ENCODE measurements at regions not wholly inside any gene's neighbourhood (a gene's known extent, or its start where the extent isn't known, plus 50 kb on each side); places are given as distances from the start of the nearest gene placed in this dataset.

DNA sequence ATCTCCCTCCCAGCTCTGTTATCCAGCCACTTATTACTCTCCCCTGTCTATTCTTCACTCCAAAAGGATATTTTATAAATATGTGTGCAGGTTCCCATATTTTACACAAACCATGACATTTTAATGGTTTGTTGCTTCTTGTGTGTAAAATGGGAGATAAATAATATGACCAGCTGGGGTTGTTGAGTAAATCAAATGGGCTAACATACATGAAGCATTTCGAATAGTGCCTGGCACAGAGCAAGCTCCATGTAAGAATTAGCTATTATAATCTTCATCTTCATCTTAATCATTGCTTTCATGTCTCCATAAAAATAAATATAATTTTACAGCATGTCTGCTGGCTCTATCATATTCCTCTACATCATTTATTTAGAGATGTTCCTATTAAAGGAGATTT, 283.1 kb downstream of the RAD51AP2 start:
- TF ChIP-seq, protein P1, sequence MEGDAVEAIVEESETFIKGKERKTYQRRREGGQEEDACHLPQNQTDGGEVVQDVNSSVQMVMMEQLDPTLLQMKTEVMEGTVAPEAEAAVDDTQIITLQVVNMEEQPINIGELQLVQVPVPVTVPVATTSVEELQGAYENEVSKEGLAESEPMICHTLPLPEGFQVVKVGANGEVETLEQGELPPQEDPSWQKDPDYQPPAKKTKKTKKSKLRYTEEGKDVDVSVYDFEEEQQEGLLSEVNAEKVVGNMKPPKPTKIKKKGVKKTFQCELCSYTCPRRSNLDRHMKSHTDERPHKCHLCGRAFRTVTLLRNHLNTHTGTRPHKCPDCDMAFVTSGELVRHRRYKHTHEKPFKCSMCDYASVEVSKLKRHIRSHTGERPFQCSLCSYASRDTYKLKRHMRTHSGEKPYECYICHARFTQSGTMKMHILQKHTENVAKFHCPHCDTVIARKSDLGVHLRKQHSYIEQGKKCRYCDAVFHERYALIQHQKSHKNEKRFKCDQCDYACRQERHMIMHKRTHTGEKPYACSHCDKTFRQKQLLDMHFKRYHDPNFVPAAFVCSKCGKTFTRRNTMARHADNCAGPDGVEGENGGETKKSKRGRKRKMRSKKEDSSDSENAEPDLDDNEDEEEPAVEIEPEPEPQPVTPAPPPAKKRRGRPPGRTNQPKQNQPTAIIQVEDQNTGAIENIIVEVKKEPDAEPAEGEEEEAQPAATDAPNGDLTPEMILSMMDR (IDR thresholded peaks at IDR 0.05; ENCODE audit: borderline replicate concordance, insufficient read depth, low read depth, low read length), result no peak

DNA sequence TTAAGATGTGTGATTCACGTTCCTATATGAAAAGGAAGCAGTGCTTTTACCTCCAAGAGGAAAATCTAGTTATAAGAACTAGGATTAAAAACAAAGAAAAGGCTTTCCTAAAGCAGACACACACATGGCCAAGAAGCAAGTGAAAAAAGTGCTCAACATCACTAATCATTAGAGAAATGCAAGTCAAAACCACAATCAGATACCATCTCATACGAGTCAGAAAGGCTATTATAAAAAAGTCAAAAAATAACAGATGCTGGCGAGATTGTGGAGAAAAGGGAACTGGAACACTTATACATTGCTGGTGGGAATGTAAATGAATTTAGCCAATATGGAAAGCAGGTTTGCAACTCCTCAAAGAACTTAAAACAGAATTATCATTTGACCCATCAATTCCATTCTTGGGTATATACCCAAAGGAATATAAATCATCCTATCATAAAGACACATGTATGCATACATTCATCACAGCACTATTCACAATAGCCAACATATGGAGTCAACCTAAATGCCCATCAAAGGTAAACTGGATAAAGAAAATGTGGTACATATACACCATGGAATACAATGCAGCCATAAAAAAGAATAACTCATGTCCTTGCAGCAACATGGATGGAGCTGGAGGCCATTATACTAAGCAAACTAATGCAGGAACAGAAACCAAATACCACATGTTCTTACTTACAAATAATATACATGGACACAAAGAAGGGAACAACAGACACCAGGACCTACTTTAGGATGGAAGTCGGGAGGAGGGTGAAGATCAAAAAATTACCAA, 285.3 kb downstream of the RAD51AP2 start:
- TF ChIP-seq, protein P1 (IDR thresholded peaks at IDR 0.05; ENCODE audit: borderline replicate concordance, insufficient read depth, low read depth, low read length), result no peak
- H3K4me3 ChIP-seq (ENCODE audit: low read depth, low read length), result no peak overlapping the region

More for the DNA sequence above, 283.1 kb downstream of the RAD51AP2 start:
- no peak overlapping the region for H3K4me3 ChIP-seq (ENCODE audit: low read depth, low read length)

DNA sequence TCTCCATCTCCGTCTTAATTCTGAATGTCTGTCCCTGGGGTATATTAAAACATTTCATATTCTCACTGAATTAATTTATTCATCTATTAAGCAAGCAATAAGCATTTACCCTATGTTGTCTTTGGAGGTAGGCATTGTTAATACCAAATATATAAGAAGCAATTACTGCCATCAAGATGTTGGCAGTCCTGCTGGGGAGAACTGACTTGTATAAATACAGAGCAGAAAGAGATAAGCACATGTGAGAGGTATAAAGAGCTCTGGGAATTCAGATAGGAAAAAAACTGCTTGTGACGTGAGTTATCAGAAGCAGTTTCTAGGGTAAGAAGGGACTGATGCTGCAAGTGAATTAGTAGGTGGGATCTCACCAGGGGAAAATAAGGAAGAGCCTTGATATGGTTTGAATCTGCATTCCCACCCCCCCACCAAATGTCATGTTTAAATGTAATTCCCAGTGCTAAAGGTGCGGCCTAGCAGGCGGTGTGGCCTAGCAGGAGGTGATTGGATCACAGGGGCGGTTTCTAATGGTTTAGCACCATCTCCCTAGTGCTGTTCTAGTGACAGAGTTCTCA, 286.8 kb downstream of the RAD51AP2 start:
- H3K4me3 ChIP-seq (ENCODE audit: low read depth, low read length), result no peak overlapping the region
- TF ChIP-seq, protein P1 (IDR thresholded peaks at IDR 0.05; ENCODE audit: borderline replicate concordance, insufficient read depth, low read depth, low read length), result no peak

DNA sequence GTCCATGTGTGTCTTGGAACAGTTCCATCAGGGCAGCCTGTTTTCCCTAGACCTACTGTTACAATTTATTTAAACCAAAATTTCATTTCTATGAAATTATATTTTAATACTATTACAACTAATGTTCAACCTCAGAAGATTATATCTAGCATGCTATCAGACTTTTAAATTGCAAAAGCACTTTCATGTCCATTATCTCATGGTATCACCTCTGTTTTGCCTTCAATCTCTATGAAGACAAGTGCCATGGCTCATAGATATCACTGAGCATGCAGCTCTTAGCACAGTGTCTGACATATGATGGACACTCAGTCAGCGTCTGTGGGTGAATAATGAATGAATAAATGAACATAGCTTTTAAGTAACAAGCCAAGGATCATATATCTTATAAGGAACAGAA, 288.8 kb downstream of the RAD51AP2 start:
- H3K4me3 ChIP-seq (ENCODE audit: low read depth, low read length), result no peak overlapping the region
- TF ChIP-seq, protein P1 (IDR thresholded peaks at IDR 0.05; ENCODE audit: borderline replicate concordance, insufficient read depth, low read depth, low read length), result no peak

DNA sequence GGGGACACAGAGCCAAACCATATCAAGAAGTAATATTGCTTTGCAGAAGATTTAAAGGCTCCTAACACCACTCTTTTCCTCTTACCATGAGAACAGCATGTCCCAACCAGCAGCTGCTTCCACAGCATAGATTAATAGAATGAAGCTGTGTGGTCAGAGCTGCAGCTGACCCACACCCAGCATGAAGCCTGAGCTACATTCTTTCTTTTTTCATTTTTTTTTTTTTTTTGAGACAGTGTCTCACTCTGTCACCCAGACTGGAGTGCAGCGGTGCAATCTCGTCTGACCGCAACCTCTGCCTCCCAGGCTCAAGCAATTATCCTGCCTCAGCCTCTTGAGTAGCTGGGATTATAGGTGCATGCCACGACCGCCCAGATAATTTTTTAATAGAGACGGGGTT, 289.8 kb downstream of the RAD51AP2 start:
- H3K4me3 ChIP-seq (ENCODE audit: low read depth, low read length), result no peak overlapping the region
- TF ChIP-seq, protein P1 (IDR thresholded peaks at IDR 0.05; ENCODE audit: borderline replicate concordance, insufficient read depth, low read depth, low read length), result no peak

DNA sequence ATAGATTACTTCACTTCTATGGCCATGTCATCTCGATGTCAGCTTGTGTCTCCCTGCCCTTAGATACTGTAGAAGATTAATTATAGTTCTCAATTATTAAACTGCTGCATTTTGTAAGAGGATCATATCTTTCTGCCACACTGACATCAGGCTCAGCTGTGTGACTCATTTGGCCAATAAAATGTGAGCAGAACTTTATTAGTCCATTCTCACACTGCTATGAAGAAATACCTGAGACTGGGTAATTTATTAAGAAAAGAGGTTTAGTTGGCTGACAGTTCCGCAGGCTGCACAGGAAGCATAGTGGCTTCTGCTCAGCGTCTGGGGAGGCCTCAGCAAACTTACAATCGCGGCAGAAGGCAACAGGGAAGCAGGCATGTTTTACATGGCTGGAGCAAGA, 290.4 kb downstream of the RAD51AP2 start:
- H3K4me3 ChIP-seq (ENCODE audit: low read depth, low read length), result no peak overlapping the region
- TF ChIP-seq, protein P1 (IDR thresholded peaks at IDR 0.05; ENCODE audit: borderline replicate concordance, insufficient read depth, low read depth, low read length), result no peak

DNA sequence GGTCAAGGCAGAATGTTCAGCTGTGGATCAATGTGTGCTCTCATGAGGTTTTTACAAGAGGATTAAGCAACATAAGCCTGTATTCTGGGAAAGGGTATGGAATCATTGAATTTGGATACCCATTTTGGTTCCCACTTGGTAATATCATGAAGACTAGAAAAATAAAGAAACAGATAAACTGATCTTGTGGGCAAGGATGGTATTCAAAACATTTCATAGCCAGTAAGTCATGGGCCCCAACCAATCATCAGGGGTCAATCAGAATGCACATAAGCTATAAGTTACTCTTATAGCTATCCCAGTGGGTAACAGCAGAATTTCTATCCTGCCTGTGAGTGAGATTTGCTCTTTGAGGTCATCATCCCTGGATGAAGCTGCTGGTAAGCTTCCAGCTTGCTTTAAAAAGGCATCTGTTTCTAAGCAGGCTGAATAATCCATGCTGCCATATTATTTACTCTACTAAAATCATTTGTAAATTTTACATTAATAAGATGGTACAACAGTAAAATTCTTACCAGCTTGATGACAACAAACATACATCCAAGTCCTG, 291.2 kb downstream of the RAD51AP2 start:
- TF ChIP-seq, protein P1 (IDR thresholded peaks at IDR 0.05; ENCODE audit: borderline replicate concordance, insufficient read depth, low read depth, low read length), result no peak
- no peak overlapping the region for H3K4me3 ChIP-seq (ENCODE audit: low read depth, low read length)
